ENCODE measurements at regions not wholly inside any gene's neighbourhood (a gene's known extent, or its start where the extent isn't known, plus 50 kb on each side); places are given as distances from the start of the nearest gene placed in this dataset.

- no peak for TF ChIP-seq EZH2phosphoT487 (IDR thresholded peaks at IDR 0.05; ENCODE audit: borderline replicate concordance)
- TF ChIP-seq, protein P1, sequence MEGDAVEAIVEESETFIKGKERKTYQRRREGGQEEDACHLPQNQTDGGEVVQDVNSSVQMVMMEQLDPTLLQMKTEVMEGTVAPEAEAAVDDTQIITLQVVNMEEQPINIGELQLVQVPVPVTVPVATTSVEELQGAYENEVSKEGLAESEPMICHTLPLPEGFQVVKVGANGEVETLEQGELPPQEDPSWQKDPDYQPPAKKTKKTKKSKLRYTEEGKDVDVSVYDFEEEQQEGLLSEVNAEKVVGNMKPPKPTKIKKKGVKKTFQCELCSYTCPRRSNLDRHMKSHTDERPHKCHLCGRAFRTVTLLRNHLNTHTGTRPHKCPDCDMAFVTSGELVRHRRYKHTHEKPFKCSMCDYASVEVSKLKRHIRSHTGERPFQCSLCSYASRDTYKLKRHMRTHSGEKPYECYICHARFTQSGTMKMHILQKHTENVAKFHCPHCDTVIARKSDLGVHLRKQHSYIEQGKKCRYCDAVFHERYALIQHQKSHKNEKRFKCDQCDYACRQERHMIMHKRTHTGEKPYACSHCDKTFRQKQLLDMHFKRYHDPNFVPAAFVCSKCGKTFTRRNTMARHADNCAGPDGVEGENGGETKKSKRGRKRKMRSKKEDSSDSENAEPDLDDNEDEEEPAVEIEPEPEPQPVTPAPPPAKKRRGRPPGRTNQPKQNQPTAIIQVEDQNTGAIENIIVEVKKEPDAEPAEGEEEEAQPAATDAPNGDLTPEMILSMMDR (conservative IDR thresholded peaks at IDR 0.05; ENCODE audit: low read length) = no peak
These were observed 64.0 kb upstream of the PCBD1 start for GRCh38 chr10:70952401-70952800.

Measured in Loucy (cell line).